SKM-1 treated with dmso at 0.1 percent for 144 hours (cell line): ENCODE measurements at regions not wholly inside any gene's neighbourhood (a gene's known extent, or its start where the extent isn't known, plus 50 kb on each side); places are given as distances from the start of the nearest gene placed in this dataset.
"Not testable (repeated sequence)": the region's sequence is repeated elsewhere in the genome, so short reads cannot be mapped to it uniquely, and the experiment has no call there.

Experiments used
- DNase-seq: peaks from one replicate; lab custom pipeline; 2025; ENCODE audit not compliant: unreplicated experiment; lab: John Stamatoyannopoulos, UW

DNA sequence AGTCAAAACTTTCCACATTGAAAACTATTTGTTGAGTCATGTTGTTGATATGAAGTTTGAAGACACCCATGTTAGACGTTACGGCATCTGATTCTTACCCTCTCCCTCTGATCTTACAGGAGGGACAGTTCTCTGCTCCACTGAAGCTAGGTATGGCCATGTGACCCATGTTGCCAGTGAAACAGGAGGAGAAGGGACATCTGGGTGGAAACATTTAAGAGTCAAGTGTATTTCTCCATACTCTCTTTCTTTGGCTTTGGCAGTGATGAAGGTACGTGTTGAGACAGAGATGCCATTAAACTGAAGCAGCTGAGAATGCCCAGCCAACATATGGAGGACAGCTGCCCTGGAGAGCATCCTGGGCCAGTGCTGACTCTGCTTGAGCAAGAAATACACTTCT lies 198.4 kb upstream of the PTGFR start:
- no peak for DNase-seq

GRCh38 chr1:78297836-78298235 lies 192.9 kb upstream of the PTGFR start:
- no peak for DNase-seq

- no peak for DNase-seq
These were observed 192.4 kb upstream of the PTGFR start for GRCh38 chr1:78298349-78298748.

GRCh38 chr1:78301141-78301540 lies 189.6 kb upstream of the PTGFR start:
- DNase-seq = no peak

GRCh38 chr1:78303620-78304019 lies 187.2 kb upstream of the PTGFR start:
- DNase-seq = no peak

GRCh38 chr1:78304341-78304740 lies 186.4 kb upstream of the PTGFR start:
- DNase-seq = no peak

DNA sequence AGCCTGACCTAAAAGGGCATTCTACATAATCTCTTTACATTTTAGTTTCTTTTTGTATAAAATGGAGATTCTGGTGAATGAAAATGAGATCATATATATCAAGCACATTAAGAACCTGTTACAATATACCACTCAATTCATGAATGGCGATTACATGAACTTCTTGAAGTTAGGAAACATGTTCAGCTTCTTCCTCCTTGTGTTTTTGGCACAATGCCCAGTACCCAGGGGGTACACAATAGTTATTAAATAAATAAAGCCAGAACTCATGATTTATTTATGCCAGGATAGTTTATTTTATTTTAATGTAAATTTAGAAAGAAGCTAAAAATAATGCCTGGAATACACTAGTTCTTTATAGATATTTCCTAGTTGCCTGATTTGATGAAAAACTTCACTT lies 186.0 kb upstream of the PTGFR start:
- no peak for DNase-seq

GRCh38 chr1:78310261-78310660 lies 180.5 kb upstream of the PTGFR start:
- DNase-seq = not testable (repeated sequence)

- DNase-seq = no peak
These were observed 172.8 kb upstream of the PTGFR start for GRCh38 chr1:78318011-78318410.

GRCh38 chr1:78319603-78320002 lies 171.2 kb upstream of the PTGFR start:
- no peak for DNase-seq

DNA sequence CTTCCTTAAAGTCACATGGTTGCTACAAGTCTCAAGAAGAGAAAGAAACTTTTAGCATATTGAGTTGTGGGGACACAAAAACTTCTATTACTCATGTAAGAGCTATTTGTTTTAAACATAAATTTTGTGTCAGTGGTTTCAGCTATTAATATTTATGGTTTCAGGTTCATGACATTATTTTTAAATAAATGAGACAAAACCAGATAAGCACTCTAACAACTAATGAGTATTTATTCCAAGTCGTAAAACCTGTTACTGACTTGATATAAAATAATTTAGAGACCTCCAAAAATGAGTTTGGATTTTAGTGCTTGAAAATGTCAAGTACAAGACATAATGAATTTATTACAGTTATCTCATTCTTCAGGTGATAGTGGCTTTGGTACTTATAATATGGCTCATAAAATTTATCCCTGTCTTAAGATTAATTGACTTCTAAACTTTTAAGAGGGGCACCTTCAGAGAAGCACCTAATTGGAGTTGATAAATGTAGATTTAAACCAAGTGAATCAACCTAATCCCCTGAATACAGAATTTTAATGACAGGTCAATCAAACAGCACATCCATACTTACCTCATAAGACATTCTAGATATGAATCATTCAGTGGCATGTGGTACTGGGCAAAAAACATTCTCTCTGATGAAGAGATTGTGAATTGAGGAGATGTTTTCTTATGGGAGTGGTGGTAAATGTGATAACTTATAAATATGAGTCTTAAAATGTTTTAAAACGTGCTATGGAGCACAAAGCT lies 167.7 kb upstream of the PTGFR start:
- no peak for DNase-seq

DNA sequence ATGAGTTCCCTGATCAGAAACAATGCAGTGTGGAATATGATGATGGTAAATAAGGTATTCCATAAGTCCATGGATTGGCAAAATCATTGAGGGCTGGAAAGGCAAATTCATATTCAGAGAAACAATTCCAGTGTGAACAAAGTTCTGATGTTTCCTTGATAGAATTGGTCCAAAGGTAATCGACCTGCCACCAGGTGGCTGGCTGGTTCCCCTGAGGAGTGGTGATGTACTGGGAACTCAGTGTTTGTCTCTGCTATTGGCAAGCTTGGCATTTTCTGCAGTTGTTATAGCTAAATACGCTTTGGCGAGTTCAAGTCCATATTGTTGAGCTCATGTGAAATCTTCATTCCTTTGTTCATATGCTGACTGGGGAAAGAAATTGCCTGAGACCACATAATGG lies 165.5 kb upstream of the PTGFR start:
- DNase-seq = no peak

DNA sequence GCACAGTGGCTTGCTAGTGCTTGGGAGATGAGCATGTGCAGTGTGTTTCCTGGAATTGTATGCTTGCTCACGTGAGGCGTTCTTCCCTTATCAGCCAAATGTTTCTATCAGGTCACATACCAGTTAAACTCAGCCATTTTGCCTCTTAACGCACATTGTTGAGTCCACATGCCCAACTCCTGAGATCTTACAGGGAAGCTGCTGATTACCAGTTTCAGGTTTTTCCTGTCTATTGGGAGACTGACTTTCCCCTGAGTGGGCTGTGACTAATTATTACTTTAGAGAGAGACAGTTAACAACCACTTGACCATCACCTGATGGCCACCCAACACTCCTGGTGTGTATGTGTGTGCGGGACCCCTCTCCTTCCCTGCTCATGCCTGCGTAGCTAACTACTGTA lies 161.3 kb upstream of the PTGFR start:
- DNase-seq = no peak

- DNase-seq = no peak
These were observed 159.0 kb upstream of the PTGFR start for GRCh38 chr1:78331799-78332198.

DNA sequence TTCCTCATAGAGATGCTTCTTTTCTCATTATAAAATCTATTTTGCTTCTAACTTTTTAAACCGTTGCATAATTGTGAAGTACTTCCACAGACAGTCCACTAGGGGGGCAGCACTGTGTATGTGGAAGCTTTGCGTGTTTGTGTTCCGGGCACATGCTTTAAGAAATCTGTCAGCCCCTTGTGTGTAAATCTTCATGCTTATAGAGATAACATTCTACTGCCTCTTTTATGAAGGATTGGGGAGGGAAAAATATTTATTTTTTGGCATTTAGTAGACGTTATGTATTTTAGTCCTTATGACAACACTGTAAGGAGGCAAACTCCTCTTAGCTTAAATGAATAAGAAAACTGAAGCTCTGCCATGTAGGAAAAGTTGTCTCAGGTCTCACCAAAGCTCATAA lies 157.3 kb upstream of the PTGFR start:
- DNase-seq = no peak

DNA sequence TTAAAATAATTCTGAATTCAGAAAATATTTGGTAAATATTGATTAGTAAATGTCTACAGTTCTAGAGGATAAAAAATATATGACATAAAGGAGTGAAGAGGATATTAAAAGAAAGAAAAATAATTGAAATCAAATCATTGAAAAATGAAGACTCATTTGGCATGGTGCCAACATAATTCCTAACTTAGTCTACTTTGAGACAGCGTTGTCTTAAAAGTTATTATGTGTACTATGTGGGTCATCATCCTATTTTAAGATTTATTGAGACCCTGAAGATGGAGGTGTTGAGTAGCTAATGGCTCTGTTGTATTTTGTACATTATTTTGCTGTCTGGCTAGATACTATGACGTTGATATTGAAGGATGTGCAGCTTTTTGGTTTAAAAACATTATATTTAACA lies 156.7 kb upstream of the PTGFR start:
- DNase-seq = no peak

- no peak for DNase-seq
These were observed 155.8 kb upstream of the PTGFR start for GRCh38 chr1:78334952-78335351.

GRCh38 chr1:78336751-78337150 lies 154.0 kb upstream of the PTGFR start:
- DNase-seq = not testable (repeated sequence)

DNA sequence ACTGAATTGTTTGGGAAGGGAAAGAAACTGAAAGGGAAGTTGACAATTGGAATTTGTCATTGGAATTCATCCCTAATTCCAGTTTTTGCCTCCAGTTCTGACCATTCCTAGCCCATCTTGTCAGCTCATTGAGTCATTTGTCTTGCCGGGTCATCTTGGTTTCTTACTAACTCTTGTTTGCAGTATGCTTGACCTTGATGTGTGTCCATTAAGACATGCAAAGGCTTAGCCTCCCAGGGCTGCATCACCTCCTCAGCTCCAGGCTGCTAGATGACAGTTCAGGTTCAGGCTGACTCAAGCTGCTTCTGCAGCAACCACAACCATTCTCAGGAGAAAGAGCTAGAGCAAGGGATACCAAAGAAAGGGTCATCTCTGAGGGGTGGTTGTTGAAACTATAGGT lies 151.3 kb upstream of the PTGFR start:
- no peak for DNase-seq

DNA sequence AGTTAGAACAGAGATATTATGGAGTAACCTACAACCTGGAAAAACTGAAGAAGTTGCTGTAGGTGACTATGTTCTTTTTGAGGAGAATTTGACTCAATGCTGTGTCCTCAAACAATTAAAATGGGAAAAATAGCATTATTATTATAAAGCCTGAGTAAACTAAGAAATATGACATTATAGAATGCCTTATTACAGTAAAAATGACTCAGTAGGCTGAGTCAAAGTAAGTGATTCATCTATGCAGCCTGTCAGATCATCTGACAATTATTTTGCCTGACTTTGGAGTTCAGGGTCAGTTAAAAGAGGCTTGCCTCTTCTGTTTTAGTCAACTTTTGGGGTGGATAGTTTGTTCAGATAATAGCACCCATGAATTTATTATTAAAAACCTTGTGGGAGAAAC lies 150.8 kb upstream of the PTGFR start:
- no peak for DNase-seq

DNA sequence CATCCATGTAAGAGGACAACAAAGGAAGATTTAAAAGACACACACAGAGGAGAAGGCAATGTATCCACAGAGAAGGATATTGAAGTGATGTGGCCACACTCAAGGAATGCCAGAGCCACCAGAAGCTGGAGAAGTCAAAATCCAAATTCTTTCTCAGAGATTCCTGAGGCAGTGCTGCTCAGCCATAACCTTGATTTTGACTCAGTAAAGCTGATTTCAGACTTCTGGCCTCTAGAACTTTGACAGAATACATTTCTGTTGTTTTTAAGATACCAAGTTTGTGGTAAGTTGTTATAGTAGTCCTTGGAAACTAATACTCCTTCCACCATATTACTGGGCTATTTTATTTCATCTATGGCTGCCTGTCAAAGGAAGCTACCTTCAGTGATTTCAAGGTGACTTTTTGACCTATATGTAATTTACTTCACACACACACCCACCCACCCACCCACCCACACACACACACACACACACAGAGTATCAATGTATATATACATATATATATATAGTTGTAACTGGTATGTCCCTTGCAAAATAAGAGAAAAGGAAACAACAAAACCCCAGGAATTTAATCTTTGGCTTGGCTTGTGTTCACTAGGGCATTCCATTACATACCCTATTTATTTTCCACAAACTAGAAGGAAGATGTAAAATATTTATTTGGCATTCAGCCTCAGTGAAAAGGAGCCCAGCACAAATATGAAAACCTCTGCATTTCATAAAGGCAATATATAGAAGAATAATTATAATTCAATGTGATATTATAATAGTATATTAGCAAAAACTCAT lies 142.1 kb upstream of the PTGFR start:
- no peak for DNase-seq

DNA sequence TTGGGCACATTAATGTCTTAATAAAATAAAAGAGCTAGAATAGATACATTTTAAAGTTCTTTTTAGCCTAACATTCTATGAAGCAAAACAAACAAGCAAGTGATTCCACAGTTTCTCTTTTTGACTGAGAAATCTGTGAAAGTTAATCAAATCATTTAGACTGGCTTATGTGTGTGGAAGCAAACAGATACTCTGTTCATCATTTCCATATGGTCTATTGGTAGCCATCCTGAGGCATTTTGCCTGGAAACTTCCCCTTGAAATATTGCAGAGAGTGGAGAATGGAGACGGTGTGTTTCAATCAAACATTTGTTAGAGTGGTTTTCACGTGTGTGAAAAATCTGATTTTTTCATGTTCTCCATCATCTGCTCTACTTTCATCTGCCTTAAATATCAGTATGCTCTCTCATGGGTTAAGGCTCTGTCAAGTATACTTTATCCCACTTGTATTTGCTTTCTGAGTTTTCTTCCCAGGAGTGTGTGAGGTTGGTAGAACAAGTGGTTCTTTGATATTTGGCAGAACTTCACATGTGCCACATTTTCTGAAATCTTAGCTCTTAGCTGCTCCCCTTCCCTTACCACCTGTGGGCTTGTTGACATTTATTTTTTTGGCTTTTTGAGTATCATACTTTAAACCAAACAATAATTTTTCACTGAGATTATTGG lies 139.1 kb upstream of the PTGFR start:
- DNase-seq = no peak
